GM12878 (cell line): ENCODE measurements at regions not wholly inside any gene's neighbourhood (a gene's known extent, or its start where the extent isn't known, plus 50 kb on each side); places are given as distances from the start of the nearest gene placed in this dataset.

ENCODE experiments used
- JUND ChIP-seq: IDR thresholded peaks from 2 replicates; pipeline ENCODE4 v1.6.1; 2012; ENCODE audit warnings: low read depth, mild to moderate bottlenecking, low read length, improper control_type of control experiment, moderate library complexity
- MTA3 ChIP-seq: IDR thresholded peaks from 2 replicates; pipeline ENCODE4 v1.6.1; 2012; ENCODE audit warnings: low read length, inconsistent platforms, borderline replicate concordance
- NRF1 ChIP-seq: conservative IDR thresholded peaks from 2 replicates; pipeline ENCODE4 v1.6.1; 2011; ENCODE audit warnings: mild to moderate bottlenecking, low read depth, low read length, improper control_type of control experiment
- POLR2AphosphoS5 ChIP-seq: IDR thresholded peaks from 2 replicates; pipeline ENCODE4 v1.6.1; 2011; ENCODE audit warnings: mild to moderate bottlenecking, low read length, inconsistent platforms
- REST ChIP-seq: IDR thresholded peaks from 2 replicates; pipeline ENCODE4 v1.6.1; 2012; ENCODE audit warnings: mild to moderate bottlenecking, low read depth, low read length
- TBL1XR1 ChIP-seq: IDR thresholded peaks from 2 replicates; pipeline ENCODE4 v1.6.1; 2012; ENCODE audit warnings: low read depth, low read length, improper control_type of control experiment
- WRNIP1 ChIP-seq: IDR thresholded peaks from 2 replicates; pipeline ENCODE4 v1.6.1; 2011; ENCODE audit warnings: low read depth, low read length, improper control_type of control experiment, borderline replicate concordance
- TF ChIP-seq, protein P1 (sequence below): IDR thresholded peaks from 2 replicates; pipeline ENCODE4 v1.6.1; 2012; ENCODE audit warnings: low read depth, low read length, improper control_type of control experiment
- TF ChIP-seq, protein P2 (sequence below): fragments of 450-650 bp; IDR thresholded peaks from 2 replicates; pipeline ENCODE4 v1.6.1; 2017; ENCODE audit warnings: antibody characterized with exemption, mild to moderate bottlenecking, moderate library complexity

DNA sequence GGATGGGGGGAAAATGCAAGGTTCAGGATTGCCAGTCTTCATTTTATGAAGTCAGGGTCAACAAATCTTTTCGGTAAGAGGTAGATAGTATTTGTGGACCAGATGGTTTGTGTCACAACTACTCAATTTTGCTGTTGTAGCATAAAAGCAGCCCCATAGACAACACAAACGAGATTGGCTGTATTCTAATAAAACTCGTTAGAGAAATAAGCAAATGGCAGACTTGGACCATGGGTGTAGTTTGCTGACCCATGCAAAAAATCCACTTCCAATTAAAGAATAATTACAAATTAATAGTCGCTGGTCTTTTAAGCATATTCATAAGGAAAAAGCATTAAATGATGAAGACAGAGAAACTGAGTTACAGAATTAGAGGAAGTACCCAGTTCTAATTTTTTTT lies 247.1 kb downstream of the CRPPA start:
- TF ChIP-seq JUND (no peak), NRF1 (no peak), TBL1XR1 (no peak), WRNIP1 (no peak), REST (no peak), POLR2AphosphoS5 (no peak), MTA3 (no peak)
- TF ChIP-seq, protein P1, sequence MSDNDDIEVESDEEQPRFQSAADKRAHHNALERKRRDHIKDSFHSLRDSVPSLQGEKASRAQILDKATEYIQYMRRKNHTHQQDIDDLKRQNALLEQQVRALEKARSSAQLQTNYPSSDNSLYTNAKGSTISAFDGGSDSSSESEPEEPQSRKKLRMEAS, result no peak
- TF ChIP-seq, protein P2, sequence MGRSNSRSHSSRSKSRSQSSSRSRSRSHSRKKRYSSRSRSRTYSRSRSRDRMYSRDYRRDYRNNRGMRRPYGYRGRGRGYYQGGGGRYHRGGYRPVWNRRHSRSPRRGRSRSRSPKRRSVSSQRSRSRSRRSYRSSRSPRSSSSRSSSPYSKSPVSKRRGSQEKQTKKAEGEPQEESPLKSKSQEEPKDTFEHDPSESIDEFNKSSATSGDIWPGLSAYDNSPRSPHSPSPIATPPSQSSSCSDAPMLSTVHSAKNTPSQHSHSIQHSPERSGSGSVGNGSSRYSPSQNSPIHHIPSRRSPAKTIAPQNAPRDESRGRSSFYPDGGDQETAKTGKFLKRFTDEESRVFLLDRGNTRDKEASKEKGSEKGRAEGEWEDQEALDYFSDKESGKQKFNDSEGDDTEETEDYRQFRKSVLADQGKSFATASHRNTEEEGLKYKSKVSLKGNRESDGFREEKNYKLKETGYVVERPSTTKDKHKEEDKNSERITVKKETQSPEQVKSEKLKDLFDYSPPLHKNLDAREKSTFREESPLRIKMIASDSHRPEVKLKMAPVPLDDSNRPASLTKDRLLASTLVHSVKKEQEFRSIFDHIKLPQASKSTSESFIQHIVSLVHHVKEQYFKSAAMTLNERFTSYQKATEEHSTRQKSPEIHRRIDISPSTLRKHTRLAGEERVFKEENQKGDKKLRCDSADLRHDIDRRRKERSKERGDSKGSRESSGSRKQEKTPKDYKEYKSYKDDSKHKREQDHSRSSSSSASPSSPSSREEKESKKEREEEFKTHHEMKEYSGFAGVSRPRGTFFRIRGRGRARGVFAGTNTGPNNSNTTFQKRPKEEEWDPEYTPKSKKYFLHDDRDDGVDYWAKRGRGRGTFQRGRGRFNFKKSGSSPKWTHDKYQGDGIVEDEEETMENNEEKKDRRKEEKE, result no peak
